KMS-11 (cell line): ENCODE measurements at regions not wholly inside any gene's neighbourhood (a gene's known extent, or its start where the extent isn't known, plus 50 kb on each side); places are given as distances from the start of the nearest gene placed in this dataset.

Experiments
- H2AFZ ChIP-seq: fragments of 200-600 bp; sonication (generic); 2 replicates; pipeline ENCODE4 v1.6.1; 2016; ENCODE audit warnings: antibody characterized with exemption, mixed run types, low read depth
- H3K27ac ChIP-seq: fragments of 200-600 bp; sonication (generic); 2 replicates; pipeline ENCODE4 v1.6.1; 2016; ENCODE audit warnings: mild to moderate bottlenecking, mixed run types
- H3K27me3 ChIP-seq: fragments of 200-600 bp; sonication (generic); 2 replicates; pipeline ENCODE4 v1.6.1; 2017; ENCODE audit warnings: mild to moderate bottlenecking, low read depth, mixed run types, moderate library complexity; ENCODE audit not compliant: insufficient read depth
- H3K36me3 ChIP-seq: fragments of 200-600 bp; sonication (generic); 2 replicates; pipeline ENCODE4 v1.6.1; 2017; ENCODE audit warnings: mild to moderate bottlenecking, mixed run types; ENCODE audit not compliant: insufficient read depth
- H3K4me1 ChIP-seq: fragments of 200-600 bp; sonication (generic); 2 replicates; pipeline ENCODE4 v1.6.1; 2016; ENCODE audit warnings: mild to moderate bottlenecking, low read depth, mixed run types; ENCODE audit not compliant: poor library complexity, severe bottlenecking
- H3K4me2 ChIP-seq: fragments of 200-600 bp; sonication (generic); 2 replicates; pipeline ENCODE4 v1.7.0; 2016; ENCODE audit warnings: mild to moderate bottlenecking, mixed run types
- H3K4me3 ChIP-seq: fragments of 200-600 bp; sonication (generic); IDR thresholded peaks from 2 replicates; pipeline ENCODE4 v1.6.1; 2017; ENCODE audit warnings: low read depth, low read length, mixed read lengths; ENCODE audit not compliant: insufficient read depth
- H3K79me2 ChIP-seq: fragments of 200-600 bp; sonication (generic); 2 replicates; pipeline ENCODE4 v1.6.1; 2016; ENCODE audit warnings: low read depth, mixed run types; ENCODE audit not compliant: insufficient read depth
- H3K9ac ChIP-seq: fragments of 200-600 bp; sonication (generic); 2 replicates; pipeline ENCODE4 v1.6.1; 2016; ENCODE audit warnings: mild to moderate bottlenecking, mixed run types
- H4K20me1 ChIP-seq: fragments of 200-600 bp; sonication (generic); 2 replicates; pipeline ENCODE4 v1.6.1; 2016; ENCODE audit warnings: mild to moderate bottlenecking, mixed run types; ENCODE audit not compliant: insufficient read depth
- TF ChIP-seq, protein P1 (sequence below): fragments of 200-600 bp; sonication (generic); conservative IDR thresholded peaks from 2 replicates; pipeline ENCODE4 v1.6.1; 2017; ENCODE audit warnings: low read depth, mild to moderate bottlenecking, antibody characterized with exemption, low read length, moderate library complexity, mixed read lengths

DNA sequence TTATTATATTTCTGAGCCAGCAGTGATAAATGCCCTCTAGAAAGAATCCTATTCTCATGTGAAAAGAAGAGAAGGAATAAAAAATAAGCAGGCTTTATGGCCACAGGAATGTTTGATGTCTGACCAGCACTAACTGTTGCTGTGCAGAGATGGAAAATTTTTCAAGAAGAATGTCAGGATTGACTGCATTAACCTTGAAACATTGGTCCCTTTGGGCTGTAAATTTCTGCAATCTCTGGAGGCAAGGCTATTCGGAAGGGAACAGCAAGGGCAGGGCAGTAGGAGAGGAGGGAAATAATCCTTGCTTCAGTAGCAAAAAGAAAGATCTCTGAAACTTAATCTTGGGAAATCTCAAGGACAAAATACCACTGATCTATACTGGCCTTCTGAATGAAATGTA is 415.2 kb downstream of the DNAH5 start:
- no peaks in the 10 kb centered on the region for H4K20me1 ChIP-seq
- H3K79me2 ChIP-seq, result no peaks in the 10 kb centered on the region
- TF ChIP-seq, protein P1, sequence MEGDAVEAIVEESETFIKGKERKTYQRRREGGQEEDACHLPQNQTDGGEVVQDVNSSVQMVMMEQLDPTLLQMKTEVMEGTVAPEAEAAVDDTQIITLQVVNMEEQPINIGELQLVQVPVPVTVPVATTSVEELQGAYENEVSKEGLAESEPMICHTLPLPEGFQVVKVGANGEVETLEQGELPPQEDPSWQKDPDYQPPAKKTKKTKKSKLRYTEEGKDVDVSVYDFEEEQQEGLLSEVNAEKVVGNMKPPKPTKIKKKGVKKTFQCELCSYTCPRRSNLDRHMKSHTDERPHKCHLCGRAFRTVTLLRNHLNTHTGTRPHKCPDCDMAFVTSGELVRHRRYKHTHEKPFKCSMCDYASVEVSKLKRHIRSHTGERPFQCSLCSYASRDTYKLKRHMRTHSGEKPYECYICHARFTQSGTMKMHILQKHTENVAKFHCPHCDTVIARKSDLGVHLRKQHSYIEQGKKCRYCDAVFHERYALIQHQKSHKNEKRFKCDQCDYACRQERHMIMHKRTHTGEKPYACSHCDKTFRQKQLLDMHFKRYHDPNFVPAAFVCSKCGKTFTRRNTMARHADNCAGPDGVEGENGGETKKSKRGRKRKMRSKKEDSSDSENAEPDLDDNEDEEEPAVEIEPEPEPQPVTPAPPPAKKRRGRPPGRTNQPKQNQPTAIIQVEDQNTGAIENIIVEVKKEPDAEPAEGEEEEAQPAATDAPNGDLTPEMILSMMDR, result no peak
- H3K4me1 ChIP-seq, result no peaks in the 10 kb centered on the region
- no peaks in the 10 kb centered on the region for H3K27me3 ChIP-seq
- no peak overlapping the region for H3K4me3 ChIP-seq
- H3K4me2 ChIP-seq, result no peak overlapping the region
- H2AFZ ChIP-seq, result no peak overlapping the region
- no peak overlapping the region for H3K27ac ChIP-seq
- H3K9ac ChIP-seq, result no peak overlapping the region
- no peaks in the 10 kb centered on the region for H3K36me3 ChIP-seq

DNA sequence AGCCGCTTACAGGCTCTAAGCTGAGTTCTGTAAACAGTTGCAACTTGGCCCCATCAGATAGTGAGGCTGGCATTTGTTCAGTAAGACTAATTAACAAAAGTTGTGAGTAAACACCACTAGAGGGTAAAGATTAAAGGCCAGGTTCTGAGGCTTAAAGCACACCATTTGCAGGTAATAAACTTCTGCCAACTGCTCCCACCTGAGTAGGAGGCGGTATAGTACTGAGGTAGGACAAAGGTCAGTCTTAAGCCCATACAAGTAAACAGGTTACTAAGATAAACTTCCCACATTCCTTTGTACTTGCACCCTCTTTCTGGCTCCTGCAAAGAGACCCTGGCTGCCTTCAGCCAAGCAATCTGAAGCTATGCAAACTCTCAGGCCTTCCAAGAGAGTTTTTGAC is 419.6 kb downstream of the DNAH5 start:
- Histone ChIP-seq H3K9ac (no peak overlapping the region), H4K20me1 (no peaks in the 10 kb centered on the region), H3K27me3 (no peaks in the 10 kb centered on the region), H3K36me3 (no peaks in the 10 kb centered on the region), H2AFZ (no peak overlapping the region), H3K4me1 (no peaks in the 10 kb centered on the region), H3K4me2 (no peak overlapping the region), H3K79me2 (no peaks in the 10 kb centered on the region), H3K27ac (no peak overlapping the region), H3K4me3 (no peak overlapping the region)
- TF ChIP-seq, protein P1, result no peak

DNA sequence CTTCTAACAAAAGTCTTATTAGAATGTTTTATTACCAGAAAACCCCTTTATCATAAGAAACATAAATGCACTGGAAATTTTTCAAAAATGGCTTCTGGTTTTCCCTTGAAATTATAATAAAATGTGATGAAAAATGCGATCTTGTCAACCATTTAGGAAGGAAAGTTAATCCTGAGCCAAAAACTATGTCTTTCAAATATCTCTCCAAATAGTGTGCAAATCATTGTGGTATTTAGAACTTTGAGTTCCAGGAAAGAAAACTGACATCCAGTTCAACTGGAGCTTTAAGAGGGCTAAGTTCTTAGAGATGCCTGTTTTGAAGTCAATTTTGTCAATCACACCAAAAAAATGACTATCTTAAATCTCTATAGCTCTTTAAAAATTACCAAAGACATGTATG is 425.4 kb downstream of the DNAH5 start:
- H3K4me3 ChIP-seq, result no peak overlapping the region
- no peak overlapping the region for H3K4me2 ChIP-seq
- no peaks in the 10 kb centered on the region for H3K36me3 ChIP-seq
- no peaks in the 10 kb centered on the region for H4K20me1 ChIP-seq
- H3K79me2 ChIP-seq, result no peaks in the 10 kb centered on the region
- H3K27ac ChIP-seq, result no peak overlapping the region
- H3K9ac ChIP-seq, result no peak overlapping the region
- H3K27me3 ChIP-seq, result no peaks in the 10 kb centered on the region
- H2AFZ ChIP-seq, result no peak overlapping the region
- H3K4me1 ChIP-seq, result no peaks in the 10 kb centered on the region
- TF ChIP-seq, protein P1, result no peak

DNA sequence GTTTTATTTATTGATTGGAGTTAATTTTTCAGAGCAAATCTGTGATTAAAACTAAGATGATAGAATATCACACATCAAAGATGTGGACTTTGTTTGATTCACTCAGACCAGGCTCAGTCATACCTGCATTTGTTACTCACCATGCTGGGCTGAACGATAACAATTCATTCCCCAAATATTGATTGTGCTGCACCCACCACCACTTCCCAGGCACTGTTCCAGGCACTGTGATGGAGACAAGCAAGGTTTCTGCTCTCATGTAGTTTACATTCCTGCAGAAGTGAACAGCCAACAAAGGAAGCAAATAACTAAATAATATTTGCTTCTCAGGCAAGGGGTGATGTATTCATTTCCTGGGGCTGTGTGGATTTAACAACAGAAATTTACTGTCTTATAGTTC is 428.3 kb downstream of the DNAH5 start:
- no peak overlapping the region for H3K4me2 ChIP-seq
- no peak overlapping the region for H3K9ac ChIP-seq
- H4K20me1 ChIP-seq, result no peaks in the 10 kb centered on the region
- H3K79me2 ChIP-seq, result no peaks in the 10 kb centered on the region
- H3K27me3 ChIP-seq, result no peaks in the 10 kb centered on the region
- H3K4me1 ChIP-seq, result no peaks in the 10 kb centered on the region
- H3K36me3 ChIP-seq, result no peaks in the 10 kb centered on the region
- TF ChIP-seq, protein P1, result no peak
- H3K27ac ChIP-seq, result no peak overlapping the region
- H3K4me3 ChIP-seq, result no peak overlapping the region
- no peak overlapping the region for H2AFZ ChIP-seq

DNA sequence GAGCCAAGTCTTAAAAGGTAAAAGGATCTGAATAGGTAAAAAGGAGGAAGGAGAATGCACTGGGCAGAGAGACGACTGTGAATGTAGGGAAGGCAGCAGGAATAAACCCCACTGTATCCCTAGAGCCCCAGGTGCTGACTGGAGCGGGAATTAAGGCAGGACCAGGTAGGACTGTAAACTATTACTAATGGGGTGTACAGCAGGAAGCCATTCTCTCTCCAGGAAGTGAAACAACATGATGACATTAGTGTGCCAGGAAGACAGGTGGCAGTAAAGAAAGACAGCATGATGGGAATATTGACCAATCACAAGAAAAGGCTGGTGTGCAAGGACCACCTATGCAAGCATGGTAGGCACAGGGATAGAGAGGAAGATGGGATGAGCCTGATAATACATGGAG is 433.0 kb downstream of the DNAH5 start:
- no peak overlapping the region for H2AFZ ChIP-seq
- TF ChIP-seq, protein P1, result no peak
- H3K27ac ChIP-seq, result no peak overlapping the region
- no peak overlapping the region for H3K9ac ChIP-seq
- H3K27me3 ChIP-seq, result no peaks in the 10 kb centered on the region
- no peaks in the 10 kb centered on the region for H4K20me1 ChIP-seq
- no peak overlapping the region for H3K4me2 ChIP-seq
- H3K79me2 ChIP-seq, result no peaks in the 10 kb centered on the region
- no peaks in the 10 kb centered on the region for H3K4me1 ChIP-seq
- H3K36me3 ChIP-seq, result no peaks in the 10 kb centered on the region
- H3K4me3 ChIP-seq, result no peak overlapping the region
